T47D (cell line): ENCODE measurements at regions not wholly inside any gene's neighbourhood (a gene's known extent, or its start where the extent isn't known, plus 50 kb on each side); places are given as distances from the start of the nearest gene placed in this dataset.
"Not testable (repeated sequence)": the region's sequence is repeated elsewhere in the genome, so short reads cannot be mapped to it uniquely, and the experiment has no call there.

Experiments
- DNase-seq, 2 experiments: peaks; one replicate each; pipeline versions ENCODE4 v3.0.0 to v3.0.0-alpha.2; 2011 to 2012; ENCODE audit warnings: low read depth in 1 of 2, low spot score in 1 of 2
- JUND ChIP-seq: IDR thresholded peaks from 2 replicates; pipeline ENCODE4 v1.6.1; 2012; ENCODE audit warnings: low read depth
- in situ Hi-C: cut with HindIII; loops from 2 replicates; pipeline ENCODE4 v1.10.0; 2016; ENCODE audit warnings: low sequenced_read_pairs, low pct_unique_long_range_greater_than_20kb

DNA sequence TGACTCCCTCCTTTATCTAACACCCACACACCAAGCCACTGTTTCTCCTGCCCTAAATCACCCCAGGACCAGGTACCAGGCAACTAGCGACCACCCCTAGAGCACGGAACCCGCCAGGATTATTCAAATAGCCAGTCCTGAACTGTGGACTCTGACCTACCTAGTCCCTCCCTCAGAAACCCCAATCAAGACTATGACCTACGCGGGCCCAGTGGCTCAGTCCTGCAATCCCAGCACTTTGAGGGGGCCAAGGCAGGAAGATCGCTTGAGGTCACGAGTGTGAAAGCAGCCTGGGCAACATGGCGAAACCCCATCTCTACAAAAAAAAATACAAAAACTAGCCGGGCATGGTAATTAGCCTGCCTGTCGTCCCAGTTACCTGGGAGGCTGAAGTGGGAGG is 232.8 kb upstream of the FOXK1 start:
- in situ Hi-C loops: no loop called here
- DNase-seq: no peak
- no peak for TF ChIP-seq JUND

DNA sequence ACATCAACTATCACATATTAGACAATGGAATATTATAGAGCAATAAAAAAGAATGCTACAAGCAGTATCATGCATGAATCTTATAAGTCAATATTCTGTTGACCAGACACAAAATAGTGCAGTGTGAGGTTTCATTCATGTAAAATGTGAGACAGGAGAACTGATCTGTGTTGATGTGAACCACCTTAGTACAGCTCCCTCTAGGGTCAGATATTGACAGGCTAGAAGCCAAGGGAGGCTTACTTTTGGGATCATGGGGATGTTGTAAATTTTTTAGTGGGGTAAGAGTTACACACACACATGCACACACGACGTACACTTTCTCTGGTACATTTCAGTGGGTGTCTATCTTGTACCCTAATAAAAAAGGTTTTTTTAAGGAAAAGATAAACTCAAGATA is 231.6 kb upstream of the FOXK1 start:
- in situ Hi-C loops: no loop called here
- no peak for DNase-seq
- TF ChIP-seq JUND: no peak

DNA sequence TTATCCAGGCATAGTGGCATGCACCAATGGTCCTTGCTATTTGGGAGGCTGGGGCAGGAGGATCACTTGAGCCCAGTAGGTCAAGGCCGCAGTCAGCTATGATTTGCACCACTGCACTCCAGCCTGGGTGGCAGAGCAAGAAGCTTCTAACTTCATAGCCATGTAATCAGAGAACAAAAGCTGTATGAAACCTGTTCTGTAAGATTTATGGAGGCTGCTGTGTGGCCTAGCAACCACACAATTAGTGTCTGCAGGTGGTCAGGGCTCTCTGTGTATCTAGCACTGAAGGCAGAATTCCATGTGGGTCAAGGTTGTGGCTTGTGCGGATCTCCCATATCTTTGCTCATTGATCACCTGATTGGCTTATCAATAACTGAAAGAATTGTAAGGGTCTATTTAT is 221.5 kb upstream of the FOXK1 start:
- DNase-seq: peak in 1 of 2 experiments; percentile 31
- in situ Hi-C loops: no loop called here
- TF ChIP-seq JUND: no peak

DNA sequence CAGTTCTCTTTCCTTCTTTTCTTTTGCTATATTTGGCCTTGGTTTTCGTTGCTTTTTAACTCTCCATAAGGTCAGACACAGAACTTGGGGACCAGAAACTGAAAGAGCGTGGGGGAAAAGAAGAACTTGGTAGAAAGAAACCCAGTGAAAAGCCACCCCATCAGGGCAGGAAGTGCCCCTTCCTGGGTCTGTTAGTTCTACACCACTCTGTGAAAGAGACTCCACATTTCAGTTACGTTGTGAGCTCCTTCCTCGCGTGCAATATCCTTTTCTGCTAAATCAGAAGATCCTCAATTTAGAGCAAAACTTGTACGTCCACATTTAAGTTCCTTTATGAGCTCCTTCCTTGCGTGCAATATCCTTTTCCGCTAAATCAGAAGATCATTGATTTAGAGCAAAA is 220.6 kb upstream of the FOXK1 start:
- no peak for DNase-seq
- in situ Hi-C loops: no loop called here
- no peak for TF ChIP-seq JUND

GRCh38 chr7:4468320-4469102 is 213.6 kb upstream of the FOXK1 start:
- DNase-seq: no peak
- no peak for TF ChIP-seq JUND
- in situ Hi-C loops: no loop called here

DNA sequence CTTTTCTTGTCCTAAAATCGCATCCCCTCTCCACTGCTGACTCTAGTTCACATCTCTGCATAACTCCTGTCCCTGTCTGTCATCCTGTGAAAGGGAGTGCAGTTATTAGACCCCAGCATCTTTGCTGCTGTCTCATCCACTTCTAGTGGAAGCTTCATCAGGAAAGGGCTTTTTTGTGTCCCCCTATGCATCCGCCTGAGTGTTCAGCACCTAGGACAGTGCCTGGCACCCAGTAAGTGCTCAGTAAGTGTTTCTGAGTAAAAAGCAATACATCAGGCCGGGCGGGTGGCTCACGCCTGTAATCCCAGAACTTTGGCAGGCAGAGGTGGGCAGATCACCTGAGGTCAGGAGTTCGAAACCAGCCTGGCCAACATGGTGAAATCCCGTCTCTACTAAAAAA is 211.8 kb upstream of the FOXK1 start:
- DNase-seq: peak in 1 of 2 experiments; percentile 52

GRCh38 chr7:4472728-4473127 is 209.4 kb upstream of the FOXK1 start:
- in situ Hi-C loops: no loop called here
- no peak for TF ChIP-seq JUND
- DNase-seq: peak in 1 of 2 experiments; percentile 29

More for the DNA sequence above, 211.8 kb upstream of the FOXK1 start:
- no peak for TF ChIP-seq JUND
- in situ Hi-C loops: no loop called here

DNA sequence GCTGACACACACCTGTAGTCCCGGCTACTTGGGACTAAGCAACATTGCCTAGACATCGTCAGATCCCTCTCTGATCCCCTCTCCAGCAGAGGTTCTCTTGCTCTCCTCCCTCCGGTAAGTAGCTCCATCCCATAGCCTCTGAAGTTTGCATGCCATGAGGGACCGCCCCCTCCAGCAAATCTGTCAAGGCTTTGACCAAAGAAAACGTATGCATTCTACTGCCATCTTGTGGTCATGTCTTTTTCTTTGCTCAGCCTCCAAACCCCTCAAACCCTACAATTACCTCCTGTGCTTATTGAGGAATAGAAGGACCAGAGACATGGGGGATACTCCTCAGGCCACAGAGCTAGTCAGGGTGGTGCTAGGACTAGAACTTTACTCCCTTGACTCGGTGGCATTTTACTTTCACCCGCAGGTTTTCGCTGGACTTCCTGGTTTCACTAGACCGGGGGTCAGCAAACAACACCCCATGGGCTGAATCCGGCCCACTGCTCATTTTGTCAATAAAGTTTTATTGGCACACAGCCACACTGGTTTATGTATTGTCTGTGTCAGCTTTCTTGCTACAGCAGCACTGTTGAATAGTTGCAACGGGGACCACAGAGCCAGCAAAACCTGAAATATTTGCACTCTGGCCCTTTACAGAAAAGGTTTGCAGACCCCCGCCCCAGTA is 202.6 kb upstream of the FOXK1 start:
- in situ Hi-C loops: no loop called here
- no peak for TF ChIP-seq JUND
- DNase-seq: peak; percentile 51 to 91

DNA sequence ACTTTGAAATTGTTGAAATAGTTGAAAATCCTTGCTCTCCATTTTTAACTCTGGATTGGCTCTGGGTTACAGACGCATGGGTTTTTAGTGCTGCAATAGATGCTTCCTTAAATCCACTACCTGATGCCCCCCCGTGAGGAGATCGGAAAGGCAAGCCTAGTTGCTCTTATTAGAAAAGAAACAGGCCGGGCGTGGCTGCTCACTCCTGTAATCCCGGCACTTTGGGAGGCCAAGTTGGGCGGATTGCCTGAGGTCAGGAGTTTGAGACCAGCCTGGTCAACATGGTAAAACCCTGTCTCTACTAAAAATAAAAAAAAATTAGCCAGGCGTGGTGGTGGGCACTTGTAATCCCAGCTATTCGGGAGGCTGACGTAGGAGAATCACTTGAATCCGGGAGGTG is 202.0 kb upstream of the FOXK1 start:
- DNase-seq, in situ Hi-C loops: not testable (repeated sequence)

DNA sequence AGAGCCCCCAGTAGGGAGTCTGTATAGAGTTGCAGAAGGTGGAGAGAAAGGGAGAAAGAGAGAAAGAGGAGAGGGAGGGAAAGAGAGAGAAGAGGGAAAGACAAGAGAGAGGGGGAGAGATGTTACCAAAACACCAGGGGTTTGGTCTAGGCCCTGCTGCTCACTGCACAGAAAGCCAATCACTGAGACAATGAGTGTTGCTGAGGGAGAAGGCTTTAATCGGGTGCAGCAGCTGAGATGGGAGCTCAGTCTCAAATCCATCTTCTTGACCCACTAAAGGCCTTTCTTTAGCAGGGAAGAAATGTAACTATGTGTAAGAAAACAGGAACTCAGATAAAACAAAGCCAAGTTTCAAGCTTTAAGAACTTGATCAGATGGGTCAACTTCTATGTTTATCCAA is 198.2 kb upstream of the FOXK1 start:
- TF ChIP-seq JUND: no peak
- in situ Hi-C loops: no loop called here
- no peak for DNase-seq

- no peak for TF ChIP-seq JUND
- in situ Hi-C loops: no loop called here
- DNase-seq: no peak
Measured at GRCh38 chr7:4484545-4484944, 197.6 kb upstream of the FOXK1 start.

GRCh38 chr7:4486907-4487306 is 195.2 kb upstream of the FOXK1 start:
- no peak for TF ChIP-seq JUND
- no peak for DNase-seq
- in situ Hi-C loops: no loop called here

DNA sequence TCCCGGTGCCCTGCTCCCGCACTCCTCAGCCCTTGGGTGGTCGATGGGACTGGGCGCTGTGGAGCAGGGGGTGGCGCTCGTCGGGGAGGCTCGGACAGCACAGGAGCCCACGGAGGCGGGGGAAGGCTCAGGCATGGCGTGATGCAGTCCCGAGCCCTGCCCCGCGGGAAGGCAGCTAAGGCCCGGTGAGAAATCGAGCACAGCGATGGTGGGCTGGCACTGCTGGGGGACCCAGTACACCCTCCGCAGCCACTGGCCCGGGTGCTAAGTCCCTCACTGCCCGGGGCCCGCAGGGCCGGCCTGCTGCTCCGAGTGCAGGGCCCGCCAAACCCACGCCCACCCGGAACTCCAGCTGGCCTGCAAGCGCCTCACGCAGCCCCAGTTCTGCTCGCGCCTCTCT is 185.2 kb upstream of the FOXK1 start:
- DNase-seq, in situ Hi-C loops: not testable (repeated sequence)
